ENCODE measurements at regions not wholly inside any gene's neighbourhood (a gene's known extent, or its start where the extent isn't known, plus 50 kb on each side); places are given as distances from the start of the nearest gene placed in this dataset.

DNA sequence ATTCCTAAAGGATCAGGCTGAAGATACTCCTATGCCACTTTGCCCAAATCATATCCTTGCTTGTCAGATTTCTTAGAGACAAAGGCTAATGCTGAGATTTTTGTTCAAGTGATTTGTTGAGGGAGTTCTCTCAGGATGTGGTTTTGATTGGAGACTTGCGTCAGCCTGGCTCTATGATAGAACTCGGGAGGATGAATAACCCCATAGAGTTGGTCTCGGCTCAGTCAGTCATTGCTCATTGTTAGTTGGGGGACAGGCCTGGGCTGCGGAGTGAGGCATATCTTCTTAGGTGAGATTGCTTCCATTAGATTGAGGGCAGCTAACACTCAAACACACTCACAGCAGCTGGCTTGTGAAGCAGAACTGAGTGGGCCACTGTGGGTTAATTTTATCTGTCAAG, 203.4 kb downstream of the KIF20B start:
- H3K4me3 ChIP-seq (ENCODE audit: low read depth in 1 of 5, low read length in 5 of 5): no peak overlapping the region
- H3K9me3 ChIP-seq (ENCODE audit: control insufficient read depth in 5 of 5, low read length in 5 of 5): no peaks in the 10 kb centered on the region
- H3K4me1 ChIP-seq (ENCODE audit: control insufficient read depth in 5 of 5, insufficient read depth in 5 of 5, low read length in 5 of 5): no peaks in the 10 kb centered on the region

DNA sequence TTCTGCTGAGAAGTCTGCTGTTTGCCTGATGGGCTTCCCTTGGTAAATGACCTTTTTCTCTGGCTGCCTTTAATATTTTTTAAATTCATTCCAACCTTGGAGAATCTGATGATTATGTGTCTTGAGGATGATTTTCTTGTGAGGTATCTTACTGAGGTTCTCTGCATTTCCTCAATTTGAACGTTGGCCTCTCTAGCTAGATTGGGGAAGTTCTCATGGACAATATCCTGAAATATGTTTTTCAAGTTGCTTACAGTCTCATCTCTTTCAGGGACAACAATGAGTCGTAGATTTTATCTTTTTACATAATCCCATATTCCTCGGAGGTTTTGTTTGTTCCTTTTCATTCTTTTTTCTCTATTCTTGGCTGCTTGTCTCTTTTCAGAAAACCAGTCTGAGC, 208.4 kb downstream of the KIF20B start:
- no peak overlapping the region for H3K27ac ChIP-seq (ENCODE audit: low read depth, low read length)
- no peaks in the 10 kb centered on the region for H3K36me3 ChIP-seq (ENCODE audit: control insufficient read depth in 5 of 5, insufficient read depth in 5 of 5, low read length in 5 of 5)
- H3K9ac ChIP-seq (ENCODE audit: low read length in 5 of 5): no peak overlapping the region
- no peaks in the 10 kb centered on the region for H3K9me3 ChIP-seq (ENCODE audit: control insufficient read depth in 5 of 5, low read length in 5 of 5)
- H3K27me3 ChIP-seq (ENCODE audit: control insufficient read depth in 5 of 5, insufficient read depth in 4 of 5, low read length in 5 of 5): no peaks in the 10 kb centered on the region
- H3K4me1 ChIP-seq (ENCODE audit: control insufficient read depth in 5 of 5, insufficient read depth in 5 of 5, low read length in 5 of 5): peaks cover 0 to 9% (median 0%) of the 10 kb centered on the region in 5 donors
- no peak overlapping the region for H3K4me3 ChIP-seq (ENCODE audit: low read depth in 1 of 5, low read length in 5 of 5)

More for the DNA sequence above, 203.4 kb downstream of the KIF20B start:
- Histone ChIP-seq H3K27ac (ENCODE audit: low read depth, low read length) (no peak overlapping the region), H3K27me3 (ENCODE audit: control insufficient read depth in 5 of 5, insufficient read depth in 4 of 5, low read length in 5 of 5) (no peaks in the 10 kb centered on the region), H3K36me3 (ENCODE audit: control insufficient read depth in 5 of 5, insufficient read depth in 5 of 5, low read length in 5 of 5) (no peaks in the 10 kb centered on the region), H3K9ac (ENCODE audit: low read length in 5 of 5) (no peak overlapping the region)

DNA sequence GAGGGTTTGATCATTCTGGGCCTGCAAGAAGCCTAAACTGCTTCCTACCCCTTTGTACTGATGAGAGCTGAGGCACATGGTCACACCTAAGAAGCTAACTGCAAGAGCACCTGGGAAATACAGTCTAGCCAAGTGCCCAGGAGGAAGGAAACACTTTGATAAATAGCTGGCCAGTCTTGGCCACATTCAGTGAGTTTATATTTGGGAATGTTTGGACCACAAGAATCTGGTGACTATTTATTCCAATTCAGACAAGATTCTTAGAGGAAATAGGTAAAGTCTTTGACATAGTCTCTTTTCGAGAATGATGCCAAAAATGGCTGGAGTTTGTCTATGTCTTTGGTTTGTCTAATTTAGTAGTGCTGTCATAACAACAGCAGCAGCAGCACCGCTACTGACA, 213.6 kb downstream of the KIF20B start:
- H3K9ac ChIP-seq (ENCODE audit: low read length in 5 of 5): no peak overlapping the region
- no peaks in the 10 kb centered on the region for H3K27me3 ChIP-seq (ENCODE audit: control insufficient read depth in 5 of 5, insufficient read depth in 4 of 5, low read length in 5 of 5)
- no peaks in the 10 kb centered on the region for H3K36me3 ChIP-seq (ENCODE audit: control insufficient read depth in 5 of 5, insufficient read depth in 5 of 5, low read length in 5 of 5)
- H3K4me1 ChIP-seq (ENCODE audit: control insufficient read depth in 5 of 5, insufficient read depth in 5 of 5, low read length in 5 of 5): peaks cover 0 to 8% (median 0%) of the 10 kb centered on the region in 5 donors
- H3K9me3 ChIP-seq (ENCODE audit: control insufficient read depth in 5 of 5, low read length in 5 of 5): no peaks in the 10 kb centered on the region
- no peak overlapping the region for H3K27ac ChIP-seq (ENCODE audit: low read depth, low read length)
- H3K4me3 ChIP-seq (ENCODE audit: low read depth in 1 of 5, low read length in 5 of 5): no peak overlapping the region

DNA sequence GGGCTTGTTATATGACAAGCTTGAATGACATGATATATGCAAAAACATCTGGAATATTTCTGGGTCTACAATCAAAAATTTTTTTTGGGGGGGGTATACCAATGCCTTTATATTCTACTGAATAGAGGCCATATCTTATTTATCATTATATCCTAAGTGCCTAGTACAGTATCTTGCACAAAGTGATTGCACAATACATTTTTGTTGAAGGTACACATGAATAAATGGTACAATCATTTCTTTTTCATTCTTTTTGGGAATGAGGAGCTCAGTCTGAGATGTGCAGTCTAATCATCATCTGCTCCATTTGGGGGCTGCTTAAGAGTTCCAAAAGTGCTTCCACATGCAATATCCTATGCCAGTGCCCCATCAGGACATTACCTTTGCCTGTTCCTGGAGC, 214.6 kb downstream of the KIF20B start:
- H3K36me3 ChIP-seq (ENCODE audit: control insufficient read depth in 5 of 5, insufficient read depth in 5 of 5, low read length in 5 of 5): no peaks in the 10 kb centered on the region
- H3K27me3 ChIP-seq (ENCODE audit: control insufficient read depth in 5 of 5, insufficient read depth in 4 of 5, low read length in 5 of 5): no peaks in the 10 kb centered on the region

GRCh38 chr10:89916468-89917215, 215.3 kb downstream of the KIF20B start:
- no peak overlapping the region for H3K9ac ChIP-seq (ENCODE audit: low read length in 5 of 5)
- H3K4me3 ChIP-seq (ENCODE audit: low read depth in 1 of 5, low read length in 5 of 5): no peak overlapping the region
- H3K27me3 ChIP-seq (ENCODE audit: control insufficient read depth in 5 of 5, insufficient read depth in 4 of 5, low read length in 5 of 5): no peaks in the 10 kb centered on the region
- no peaks in the 10 kb centered on the region for H3K9me3 ChIP-seq (ENCODE audit: control insufficient read depth in 5 of 5, low read length in 5 of 5)
- no peak overlapping the region for H3K27ac ChIP-seq (ENCODE audit: low read depth, low read length)
- H3K4me1 ChIP-seq (ENCODE audit: control insufficient read depth in 5 of 5, insufficient read depth in 5 of 5, low read length in 5 of 5): no peaks in the 10 kb centered on the region
- no peaks in the 10 kb centered on the region for H3K36me3 ChIP-seq (ENCODE audit: control insufficient read depth in 5 of 5, insufficient read depth in 5 of 5, low read length in 5 of 5)

More for the DNA sequence above, 214.6 kb downstream of the KIF20B start:
- Histone ChIP-seq H3K27ac (ENCODE audit: low read depth, low read length) (no peak overlapping the region), H3K4me1 (ENCODE audit: control insufficient read depth in 5 of 5, insufficient read depth in 5 of 5, low read length in 5 of 5) (peaks cover 0 to 3% (median 0%) of the 10 kb centered on the region in 5 donors), H3K9ac (ENCODE audit: low read length in 5 of 5) (no peak overlapping the region), H3K4me3 (ENCODE audit: low read depth in 1 of 5, low read length in 5 of 5) (no peak overlapping the region), H3K9me3 (ENCODE audit: control insufficient read depth in 5 of 5, low read length in 5 of 5) (no peaks in the 10 kb centered on the region)

DNA sequence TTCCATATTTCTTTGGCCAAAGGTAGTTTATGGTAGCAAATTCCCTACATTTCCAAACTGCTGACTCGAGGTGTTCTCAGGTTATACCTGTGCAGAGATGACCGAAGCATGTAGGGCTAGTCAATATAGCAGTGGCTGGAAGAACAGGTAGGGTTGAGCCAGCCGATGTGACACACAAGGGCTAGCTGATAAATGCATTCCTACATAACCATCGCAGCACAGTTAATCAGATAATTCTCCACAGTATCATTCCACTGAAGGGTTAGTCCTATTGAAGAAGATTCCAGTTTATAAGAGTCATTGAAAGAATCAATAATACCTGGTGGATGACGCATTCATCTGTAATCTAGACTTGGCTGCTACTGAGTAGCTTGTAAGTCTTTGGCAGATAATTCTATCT, 220.0 kb downstream of the KIF20B start:
- Histone ChIP-seq H3K9ac (ENCODE audit: low read length in 5 of 5) (no peak overlapping the region), H3K9me3 (ENCODE audit: control insufficient read depth in 5 of 5, low read length in 5 of 5) (no peaks in the 10 kb centered on the region), H3K27me3 (ENCODE audit: control insufficient read depth in 5 of 5, insufficient read depth in 4 of 5, low read length in 5 of 5) (no peaks in the 10 kb centered on the region), H3K27ac (ENCODE audit: low read depth, low read length) (no peak overlapping the region), H3K4me1 (ENCODE audit: control insufficient read depth in 5 of 5, insufficient read depth in 5 of 5, low read length in 5 of 5) (no peaks in the 10 kb centered on the region), H3K36me3 (ENCODE audit: control insufficient read depth in 5 of 5, insufficient read depth in 5 of 5, low read length in 5 of 5) (no peaks in the 10 kb centered on the region), H3K4me3 (ENCODE audit: low read depth in 1 of 5, low read length in 5 of 5) (no peak overlapping the region)

DNA sequence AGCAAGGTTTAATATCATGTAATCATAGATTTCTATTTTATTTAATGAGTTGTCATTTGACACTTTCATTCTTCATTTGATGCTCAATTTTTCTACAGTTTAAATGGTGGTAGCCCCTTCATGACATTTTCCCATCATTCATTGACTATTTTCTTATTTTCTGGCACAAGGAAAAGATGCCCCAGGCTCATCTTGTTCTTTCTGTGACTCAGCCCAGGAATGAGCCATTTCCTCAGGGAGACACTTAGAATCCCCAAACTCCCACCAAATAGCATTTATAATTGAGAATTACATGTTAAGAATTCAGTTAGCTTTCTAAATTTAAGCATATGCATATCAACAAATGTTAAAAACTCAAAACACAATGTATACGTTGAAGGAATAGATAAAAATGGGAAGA, 222.3 kb downstream of the KIF20B start:
- Histone ChIP-seq H3K9ac (ENCODE audit: low read length in 5 of 5) (no peak overlapping the region), H3K27me3 (ENCODE audit: control insufficient read depth in 5 of 5, insufficient read depth in 4 of 5, low read length in 5 of 5) (no peaks in the 10 kb centered on the region), H3K4me3 (ENCODE audit: low read depth in 1 of 5, low read length in 5 of 5) (no peak overlapping the region), H3K4me1 (ENCODE audit: control insufficient read depth in 5 of 5, insufficient read depth in 5 of 5, low read length in 5 of 5) (no peaks in the 10 kb centered on the region), H3K9me3 (ENCODE audit: control insufficient read depth in 5 of 5, low read length in 5 of 5) (no peaks in the 10 kb centered on the region), H3K27ac (ENCODE audit: low read depth, low read length) (no peak overlapping the region), H3K36me3 (ENCODE audit: control insufficient read depth in 5 of 5, insufficient read depth in 5 of 5, low read length in 5 of 5) (no peaks in the 10 kb centered on the region)

GRCh38 chr10:89924261-89924660, 222.9 kb downstream of the KIF20B start:
- Histone ChIP-seq H3K36me3 (ENCODE audit: control insufficient read depth in 5 of 5, insufficient read depth in 5 of 5, low read length in 5 of 5) (no peaks in the 10 kb centered on the region), H3K27ac (ENCODE audit: low read depth, low read length) (no peak overlapping the region), H3K4me1 (ENCODE audit: control insufficient read depth in 5 of 5, insufficient read depth in 5 of 5, low read length in 5 of 5) (no peaks in the 10 kb centered on the region), H3K9ac (ENCODE audit: low read length in 5 of 5) (no peak overlapping the region), H3K27me3 (ENCODE audit: control insufficient read depth in 5 of 5, insufficient read depth in 4 of 5, low read length in 5 of 5) (no peaks in the 10 kb centered on the region), H3K4me3 (ENCODE audit: low read depth in 1 of 5, low read length in 5 of 5) (no peak overlapping the region), H3K9me3 (ENCODE audit: control insufficient read depth in 5 of 5, low read length in 5 of 5) (no peaks in the 10 kb centered on the region)

- Histone ChIP-seq H3K9ac (ENCODE audit: low read length in 5 of 5) (no peak overlapping the region), H3K36me3 (ENCODE audit: control insufficient read depth in 5 of 5, insufficient read depth in 5 of 5, low read length in 5 of 5) (no peaks in the 10 kb centered on the region), H3K4me3 (ENCODE audit: low read depth in 1 of 5, low read length in 5 of 5) (no peak overlapping the region), H3K27me3 (ENCODE audit: control insufficient read depth in 5 of 5, insufficient read depth in 4 of 5, low read length in 5 of 5) (no peaks in the 10 kb centered on the region), H3K4me1 (ENCODE audit: control insufficient read depth in 5 of 5, insufficient read depth in 5 of 5, low read length in 5 of 5) (no peaks in the 10 kb centered on the region), H3K27ac (ENCODE audit: low read depth, low read length) (no peak overlapping the region), H3K9me3 (ENCODE audit: control insufficient read depth in 5 of 5, low read length in 5 of 5) (peaks cover 0 to 7% (median 0%) of the 10 kb centered on the region in 5 donors)
These were observed 225.3 kb downstream of the KIF20B start for GRCh38 chr10:89926736-89927135.

GRCh38 chr10:89929282-89930026, 228.1 kb downstream of the KIF20B start:
- Histone ChIP-seq H3K9ac (ENCODE audit: low read length in 5 of 5) (no peak overlapping the region), H3K36me3 (ENCODE audit: control insufficient read depth in 5 of 5, insufficient read depth in 5 of 5, low read length in 5 of 5) (no peaks in the 10 kb centered on the region), H3K9me3 (ENCODE audit: control insufficient read depth in 5 of 5, low read length in 5 of 5) (peaks cover 0 to 7% (median 0%) of the 10 kb centered on the region in 5 donors), H3K27ac (ENCODE audit: low read depth, low read length) (no peak overlapping the region), H3K4me1 (ENCODE audit: control insufficient read depth in 5 of 5, insufficient read depth in 5 of 5, low read length in 5 of 5) (no peaks in the 10 kb centered on the region), H3K27me3 (ENCODE audit: control insufficient read depth in 5 of 5, insufficient read depth in 4 of 5, low read length in 5 of 5) (no peaks in the 10 kb centered on the region), H3K4me3 (ENCODE audit: low read depth in 1 of 5, low read length in 5 of 5) (no peak overlapping the region)
